ENCODE measurements at regions not wholly inside any gene's neighbourhood (a gene's known extent, or its start where the extent isn't known, plus 50 kb on each side); places are given as distances from the start of the nearest gene placed in this dataset.
A peak's percentile ranks its signal among the peaks of the same experiment; 100 is the strongest.

DNA sequence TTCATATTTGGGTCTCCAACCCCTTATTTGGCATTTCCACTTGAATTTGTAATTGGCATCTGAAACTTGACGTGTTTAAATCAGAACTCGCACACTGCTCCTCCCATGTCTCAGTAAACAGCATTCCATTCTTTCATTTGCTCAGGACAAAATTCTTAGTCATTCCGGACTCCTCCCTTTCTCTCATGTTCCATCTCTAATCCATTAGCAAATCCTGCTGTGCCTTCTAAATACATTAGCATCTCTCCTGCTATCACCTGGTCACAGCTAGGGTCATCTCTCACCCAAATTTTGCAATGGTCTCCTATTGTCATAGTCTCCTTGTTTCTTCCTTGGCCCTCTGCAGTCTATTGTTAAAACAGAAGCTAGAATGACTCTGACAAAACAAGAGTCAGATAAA is 119.9 kb upstream of the CADPS start:
- Mint-ChIP-seq H3K9me3 (no peaks in the 10 kb centered on the region), H3K36me3 (no peaks in the 10 kb centered on the region), H3K27me3 (ENCODE audit: insufficient read depth, low read depth) (no peaks in the 10 kb centered on the region), H3K4me1 (peaks cover 9% of the 10 kb centered on the region), H3K4me3 (no peak overlapping the region), H3K27ac (no peak overlapping the region)
- Histone ChIP-seq H2AFZ (replicated peaks) (peak overlapping the region; percentile 4), H3K27me3 (no peaks in the 10 kb centered on the region), H3K4me1 (peaks cover 38% of the 10 kb centered on the region), H3K79me2 (ENCODE audit: low read depth) (no peaks in the 10 kb centered on the region), H3K4me2 (peak overlapping the region; percentile 17), H4K20me1 (ENCODE audit: low read depth) (no peaks in the 10 kb centered on the region), H3K4me3 (no peak overlapping the region), H3K9me3 (ENCODE audit: low read depth) (no peaks in the 10 kb centered on the region), H3F3A (ENCODE audit: low read depth) (peaks cover 22% of the 10 kb centered on the region), H3K27ac (no peak overlapping the region), H3K36me3 (no peaks in the 10 kb centered on the region), H3K9ac (no peak overlapping the region)
- no peak for DNase-seq (ENCODE audit: low spot score)
- TF ChIP-seq, protein P1, sequence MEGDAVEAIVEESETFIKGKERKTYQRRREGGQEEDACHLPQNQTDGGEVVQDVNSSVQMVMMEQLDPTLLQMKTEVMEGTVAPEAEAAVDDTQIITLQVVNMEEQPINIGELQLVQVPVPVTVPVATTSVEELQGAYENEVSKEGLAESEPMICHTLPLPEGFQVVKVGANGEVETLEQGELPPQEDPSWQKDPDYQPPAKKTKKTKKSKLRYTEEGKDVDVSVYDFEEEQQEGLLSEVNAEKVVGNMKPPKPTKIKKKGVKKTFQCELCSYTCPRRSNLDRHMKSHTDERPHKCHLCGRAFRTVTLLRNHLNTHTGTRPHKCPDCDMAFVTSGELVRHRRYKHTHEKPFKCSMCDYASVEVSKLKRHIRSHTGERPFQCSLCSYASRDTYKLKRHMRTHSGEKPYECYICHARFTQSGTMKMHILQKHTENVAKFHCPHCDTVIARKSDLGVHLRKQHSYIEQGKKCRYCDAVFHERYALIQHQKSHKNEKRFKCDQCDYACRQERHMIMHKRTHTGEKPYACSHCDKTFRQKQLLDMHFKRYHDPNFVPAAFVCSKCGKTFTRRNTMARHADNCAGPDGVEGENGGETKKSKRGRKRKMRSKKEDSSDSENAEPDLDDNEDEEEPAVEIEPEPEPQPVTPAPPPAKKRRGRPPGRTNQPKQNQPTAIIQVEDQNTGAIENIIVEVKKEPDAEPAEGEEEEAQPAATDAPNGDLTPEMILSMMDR (IDR thresholded peaks at IDR 0.05), result no peak
- TF ChIP-seq EZH2 (IDR thresholded peaks at IDR 0.05) (no peak), EZH2phosphoT487 (IDR thresholded peaks at IDR 0.05) (no peak)

DNA sequence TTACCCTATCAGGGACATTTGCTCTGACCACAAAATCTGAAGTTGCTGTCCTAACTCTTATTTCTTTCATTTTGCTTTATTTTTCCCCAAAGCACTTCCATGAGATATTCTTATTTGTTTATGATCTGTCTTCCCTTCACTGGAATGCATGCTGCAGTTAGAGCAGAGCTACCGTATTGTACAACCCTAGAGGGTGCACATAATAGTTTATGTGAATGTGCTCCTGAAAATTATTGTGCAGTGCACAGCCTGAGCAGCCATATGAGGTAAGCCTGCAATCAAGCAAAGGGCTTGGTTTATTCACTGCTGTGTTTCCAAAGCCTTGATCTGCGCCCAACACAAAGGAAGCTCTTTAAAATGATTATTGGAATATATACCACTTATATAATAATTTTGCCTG is 120.3 kb upstream of the CADPS start:
- Histone ChIP-seq H3K36me3 (no peaks in the 10 kb centered on the region), H3K27ac (no peak overlapping the region), H3K4me2 (peak overlapping the region; percentile 17), H3K4me1 (peaks cover 33% of the 10 kb centered on the region), H3K27me3 (no peaks in the 10 kb centered on the region), H4K20me1 (ENCODE audit: low read depth) (no peaks in the 10 kb centered on the region), H3F3A (ENCODE audit: low read depth) (peaks cover 18% of the 10 kb centered on the region), H3K4me3 (no peak overlapping the region), H2AFZ (replicated peaks) (peak overlapping the region; percentile 4), H3K79me2 (ENCODE audit: low read depth) (no peaks in the 10 kb centered on the region), H3K9me3 (ENCODE audit: low read depth) (no peaks in the 10 kb centered on the region), H3K9ac (no peak overlapping the region)
- peaks cover 9% of the 10 kb centered on the region for H3K4me1 Mint-ChIP-seq
- no peaks in the 10 kb centered on the region for H3K36me3 Mint-ChIP-seq
- no peaks in the 10 kb centered on the region for H3K9me3 Mint-ChIP-seq
- H3K27ac Mint-ChIP-seq, result no peak overlapping the region
- H3K27me3 Mint-ChIP-seq (ENCODE audit: insufficient read depth, low read depth), result no peaks in the 10 kb centered on the region
- no peak for DNase-seq (ENCODE audit: low spot score)
- no peak overlapping the region for H3K4me3 Mint-ChIP-seq
- TF ChIP-seq, protein P1 (IDR thresholded peaks at IDR 0.05), result no peak
- no peak for TF ChIP-seq EZH2phosphoT487 (IDR thresholded peaks at IDR 0.05)
- TF ChIP-seq EZH2 (IDR thresholded peaks at IDR 0.05), result no peak

DNA sequence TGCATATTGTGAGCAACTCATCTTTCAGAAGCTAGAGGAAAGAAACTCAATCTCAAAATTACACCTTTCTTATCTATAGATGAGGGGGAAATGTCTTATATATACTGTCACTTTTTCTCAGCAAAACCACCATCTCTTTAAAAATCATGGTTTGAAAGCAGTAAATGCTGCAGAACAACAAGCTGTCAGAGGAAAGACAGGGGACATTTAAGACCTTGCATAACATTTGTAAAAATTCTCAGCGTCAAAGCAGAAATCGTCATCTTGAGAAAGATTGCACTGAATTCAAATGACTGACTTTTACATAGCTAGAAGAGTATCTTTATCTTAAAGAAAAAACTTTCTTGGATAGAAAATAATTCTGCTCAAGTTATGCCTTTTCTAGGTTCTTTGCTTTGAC is 122.2 kb upstream of the CADPS start:
- H3K4me1 ChIP-seq, result peaks cover 18% of the 10 kb centered on the region
- Mint-ChIP-seq H3K27me3 (ENCODE audit: insufficient read depth, low read depth) (no peaks in the 10 kb centered on the region), H3K4me3 (no peak overlapping the region), H3K4me1 (peaks cover 6% of the 10 kb centered on the region), H3K27ac (no peak overlapping the region), H3K36me3 (no peaks in the 10 kb centered on the region), H3K9me3 (peaks cover 1% of the 10 kb centered on the region)
- H4K20me1 ChIP-seq (ENCODE audit: low read depth), result no peaks in the 10 kb centered on the region
- H3K9me3 ChIP-seq (ENCODE audit: low read depth), result no peaks in the 10 kb centered on the region
- DNase-seq (ENCODE audit: low spot score), result no peak
- H3K9ac ChIP-seq, result no peak overlapping the region
- no peak overlapping the region for H3K4me3 ChIP-seq
- H2AFZ ChIP-seq (replicated peaks), result peak overlapping the region; percentile 64
- TF ChIP-seq EZH2 (IDR thresholded peaks at IDR 0.05) (no peak), EZH2phosphoT487 (IDR thresholded peaks at IDR 0.05) (no peak)
- TF ChIP-seq, protein P1 (IDR thresholded peaks at IDR 0.05), result no peak
- H3K27ac ChIP-seq, result no peak overlapping the region
- peaks cover 3% of the 10 kb centered on the region for H3F3A ChIP-seq (ENCODE audit: low read depth)
- H3K4me2 ChIP-seq, result no peak overlapping the region
- H3K36me3 ChIP-seq, result no peaks in the 10 kb centered on the region
- no peaks in the 10 kb centered on the region for H3K79me2 ChIP-seq (ENCODE audit: low read depth)
- no peaks in the 10 kb centered on the region for H3K27me3 ChIP-seq

All from neural progenitor cell (in vitro differentiated cells).